ENCODE measurements at regions not wholly inside any gene's neighbourhood (a gene's known extent, or its start where the extent isn't known, plus 50 kb on each side); places are given as distances from the start of the nearest gene placed in this dataset.

- H3K27me3 ChIP-seq, result no peaks in the 10 kb centered on the region
- no peak overlapping the region for H3K4me3 ChIP-seq
- no peak for DNase-seq
- H3K27ac ChIP-seq, result no peak overlapping the region
- no peaks in the 10 kb centered on the region for H3K9me3 ChIP-seq
- no peaks in the 10 kb centered on the region for H3K4me1 ChIP-seq
- 80 to 81% methylated on average over 7 of the region's 7 CpGs for WGBS, 2 donors
- intact Hi-C loops (cut with DNase I), result no loop called here
- TF ChIP-seq CTCF (IDR thresholded peaks at IDR 0.05) (no peak), POLR2A (IDR thresholded peaks at IDR 0.05) (no peak)
- no peaks in the 10 kb centered on the region for H3K36me3 ChIP-seq
These were observed 91.4 kb upstream of the LYPLAL1 start for GRCh38 chr1:219081943-219082925.

DNA sequence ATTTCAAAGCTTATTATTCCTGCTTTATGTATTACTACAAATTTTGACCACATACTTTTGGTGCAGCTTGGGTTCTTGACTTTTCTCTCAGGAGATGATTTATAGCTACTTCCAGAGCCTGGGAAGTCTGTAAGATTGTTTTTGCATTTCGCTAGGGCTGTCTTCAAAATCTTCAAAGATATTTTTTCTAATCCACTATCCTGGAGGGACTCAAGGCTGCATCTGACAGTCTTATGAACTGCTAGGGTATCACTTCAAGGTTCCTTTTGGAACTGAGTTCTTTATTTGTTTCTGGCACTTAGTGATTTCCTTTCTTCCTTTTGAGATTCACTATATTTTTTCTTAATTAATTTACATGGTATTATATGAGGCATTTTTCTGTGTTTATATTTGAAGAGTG is 90.0 kb upstream of the LYPLAL1 start:
- Histone ChIP-seq H3K27me3 (no peaks in the 10 kb centered on the region), H3K4me3 (no peak overlapping the region), H3K36me3 (no peaks in the 10 kb centered on the region), H3K27ac (no peak overlapping the region), H3K9me3 (no peaks in the 10 kb centered on the region), H3K4me1 (no peaks in the 10 kb centered on the region)
- no peak for TF ChIP-seq CTCF (IDR thresholded peaks at IDR 0.05)
- no peak for TF ChIP-seq POLR2A (IDR thresholded peaks at IDR 0.05)
- WGBS, 2 donors, result 83 to 85% methylated on average over 1 of the region's 1 CpG
- DNase-seq, result no peak
- intact Hi-C loops (cut with DNase I), result no loop called here

DNA sequence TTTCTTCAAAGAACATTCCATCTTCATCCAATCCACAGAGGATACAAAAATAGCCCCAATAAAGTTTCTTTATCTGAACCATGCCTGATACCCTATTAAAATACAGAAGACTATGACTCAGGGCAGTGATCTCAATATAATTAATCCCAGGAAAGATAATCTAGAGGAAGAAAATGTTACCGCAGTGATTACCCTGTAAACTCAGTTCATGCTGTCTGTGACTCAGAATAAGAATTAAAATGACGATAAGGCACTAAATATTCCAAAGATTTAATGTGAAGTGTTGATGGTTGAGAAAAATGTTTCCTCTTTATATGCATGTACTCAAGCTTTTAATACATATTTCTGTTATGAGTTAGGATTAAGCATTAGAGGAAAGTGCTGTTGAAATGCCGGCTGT is 88.6 kb upstream of the LYPLAL1 start:
- no peak for DNase-seq
- intact Hi-C loops (cut with DNase I), result no loop called here
- WGBS, 2 donors, result 66 to 72% methylated on average over 3 of the region's 3 CpGs
- Histone ChIP-seq H3K4me1 (no peaks in the 10 kb centered on the region), H3K9me3 (no peaks in the 10 kb centered on the region), H3K4me3 (no peak overlapping the region), H3K27me3 (no peaks in the 10 kb centered on the region), H3K36me3 (no peaks in the 10 kb centered on the region), H3K27ac (no peak overlapping the region)
- TF ChIP-seq CTCF (IDR thresholded peaks at IDR 0.05), result no peak
- TF ChIP-seq POLR2A (IDR thresholded peaks at IDR 0.05), result no peak

DNA sequence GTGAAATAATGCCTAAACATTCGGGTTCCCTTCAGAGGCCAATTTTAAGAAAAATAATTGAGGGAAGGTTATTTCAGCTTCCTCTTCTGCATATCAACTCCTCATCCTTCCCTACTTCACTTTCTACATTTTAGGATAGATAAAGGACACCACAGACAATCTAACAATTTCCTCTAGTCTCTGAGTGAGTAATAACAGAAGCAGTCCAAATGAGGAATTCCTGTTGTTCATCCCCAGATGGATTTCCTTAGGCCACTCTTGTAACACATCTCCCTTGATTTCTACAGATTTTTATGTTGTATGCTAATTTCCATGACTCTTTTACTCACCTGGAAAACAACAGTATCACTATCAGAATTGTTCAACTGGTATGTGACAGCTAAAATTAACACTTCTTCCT is 87.7 kb upstream of the LYPLAL1 start:
- 74 to 75% methylated on average over 1 of the region's 1 CpG for WGBS, 2 donors
- no peaks in the 10 kb centered on the region for H3K27me3 ChIP-seq
- no peak overlapping the region for H3K4me3 ChIP-seq
- intact Hi-C loops (cut with DNase I), result no loop called here
- no peak for DNase-seq
- TF ChIP-seq POLR2A (IDR thresholded peaks at IDR 0.05) (no peak), CTCF (IDR thresholded peaks at IDR 0.05) (no peak)
- no peaks in the 10 kb centered on the region for H3K4me1 ChIP-seq
- H3K36me3 ChIP-seq, result no peaks in the 10 kb centered on the region
- no peak overlapping the region for H3K27ac ChIP-seq
- H3K9me3 ChIP-seq, result no peaks in the 10 kb centered on the region

GRCh38 chr1:219086956-219087469 is 86.7 kb upstream of the LYPLAL1 start:
- intact Hi-C loops (cut with DNase I), result no loop called here
- Histone ChIP-seq H3K4me3 (no peak overlapping the region), H3K27ac (no peak overlapping the region), H3K27me3 (no peaks in the 10 kb centered on the region), H3K9me3 (no peaks in the 10 kb centered on the region), H3K36me3 (no peaks in the 10 kb centered on the region), H3K4me1 (no peaks in the 10 kb centered on the region)
- no peak for DNase-seq
- 19 to 33% methylated on average over 1 of the region's 1 CpG for WGBS, 2 donors
- TF ChIP-seq CTCF (IDR thresholded peaks at IDR 0.05) (no peak), POLR2A (IDR thresholded peaks at IDR 0.05) (no peak)

Data from esophagus squamous epithelium (tissue), 5 donors.